GM21381 (cell line): ENCODE measurements at regions not wholly inside any gene's neighbourhood (a gene's known extent, or its start where the extent isn't known, plus 50 kb on each side); places are given as distances from the start of the nearest gene placed in this dataset.

Experiments used
- ATAC-seq: cut with Tn5 transposase; IDR thresholded peaks from one replicate; pipeline ENCODE4 v1.9.1; 2021; ENCODE audit warnings: mild to moderate bottlenecking, moderate library complexity; ENCODE audit not compliant: unreplicated experiment

- no peak for ATAC-seq
Measured at GRCh38 chr22:49179886-49180682, 647.6 kb downstream of the BRD1 start.

DNA sequence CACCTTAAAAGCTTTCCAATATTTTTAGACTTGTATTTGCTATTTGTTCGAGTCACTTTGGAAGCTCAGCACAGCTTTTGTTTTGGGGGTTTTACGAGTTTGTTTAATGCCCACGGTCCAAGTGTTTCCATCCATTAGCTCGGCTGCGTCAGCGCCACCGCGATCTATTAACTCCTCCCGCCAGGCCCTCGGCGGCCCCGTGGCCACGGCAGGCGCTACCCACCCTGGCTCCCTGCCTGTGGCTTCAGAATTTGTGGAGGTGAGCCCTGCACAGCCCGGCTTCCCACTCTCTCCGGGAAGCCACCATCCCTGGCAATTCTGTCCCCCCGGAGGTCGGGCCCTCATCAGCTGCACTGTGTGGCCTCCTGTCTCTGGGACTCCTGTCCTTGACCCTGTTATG lies 648.5 kb downstream of the BRD1 start:
- no peak for ATAC-seq

- no peak for ATAC-seq
Measured at GRCh38 chr22:49178246-49179005, 649.2 kb downstream of the BRD1 start.

DNA sequence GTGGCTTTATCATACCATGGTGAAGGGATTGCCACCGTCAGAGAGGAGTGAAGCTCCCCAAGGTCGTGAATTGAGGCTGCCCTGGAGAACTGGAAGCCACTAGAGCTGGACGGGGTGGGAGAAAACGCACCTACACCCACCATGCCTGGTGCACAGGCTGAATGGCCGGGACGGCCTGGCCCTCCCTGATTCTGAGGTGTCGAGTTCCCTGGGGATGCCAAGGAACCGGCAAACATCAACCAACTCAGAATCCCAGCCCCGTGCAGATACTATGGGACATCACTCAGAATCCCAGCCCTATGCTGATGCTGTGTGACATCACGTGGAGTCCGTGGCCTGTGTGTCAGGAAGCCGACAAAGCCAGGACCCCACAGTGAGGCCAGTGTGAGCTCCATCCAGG lies 650.0 kb downstream of the BRD1 start:
- ATAC-seq: no peak

- ATAC-seq: no peak
Measured at GRCh38 chr22:49176956-49177355, 650.7 kb downstream of the BRD1 start.

GRCh38 chr22:49170053-49170452 lies 657.6 kb downstream of the BRD1 start:
- ATAC-seq: no peak

DNA sequence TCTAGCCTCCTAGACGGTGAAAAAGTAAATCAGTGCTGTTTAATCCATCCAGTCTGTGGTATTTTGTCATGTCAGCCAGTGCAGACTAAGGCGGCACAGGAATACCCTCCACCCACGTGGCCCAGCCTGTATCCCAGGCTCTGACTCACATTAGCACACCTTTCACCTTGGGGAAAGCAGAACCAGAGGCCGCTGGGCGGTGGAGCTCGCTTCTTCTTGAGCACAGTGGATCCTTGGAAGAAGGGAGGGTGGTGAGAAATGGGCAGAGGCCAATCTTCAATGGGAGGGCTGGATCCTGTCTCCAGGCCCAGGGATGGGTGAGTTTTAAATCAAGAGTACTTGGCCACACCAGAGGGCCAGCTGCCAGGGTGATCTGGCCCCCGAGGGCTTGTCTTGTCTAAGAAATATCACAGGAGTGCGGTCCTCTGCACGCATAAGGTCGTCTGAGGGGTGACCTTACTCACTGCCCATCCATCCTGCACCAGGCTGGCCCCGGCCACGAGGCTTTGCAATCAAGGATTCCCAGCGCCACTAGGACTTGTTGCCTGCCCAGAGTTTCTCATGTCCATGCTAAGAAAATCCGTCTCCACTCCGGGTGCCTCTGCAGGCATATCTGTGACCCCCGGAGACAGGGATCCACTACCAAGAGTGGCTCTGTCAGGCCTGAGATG lies 658.5 kb downstream of the BRD1 start:
- ATAC-seq: no peak

DNA sequence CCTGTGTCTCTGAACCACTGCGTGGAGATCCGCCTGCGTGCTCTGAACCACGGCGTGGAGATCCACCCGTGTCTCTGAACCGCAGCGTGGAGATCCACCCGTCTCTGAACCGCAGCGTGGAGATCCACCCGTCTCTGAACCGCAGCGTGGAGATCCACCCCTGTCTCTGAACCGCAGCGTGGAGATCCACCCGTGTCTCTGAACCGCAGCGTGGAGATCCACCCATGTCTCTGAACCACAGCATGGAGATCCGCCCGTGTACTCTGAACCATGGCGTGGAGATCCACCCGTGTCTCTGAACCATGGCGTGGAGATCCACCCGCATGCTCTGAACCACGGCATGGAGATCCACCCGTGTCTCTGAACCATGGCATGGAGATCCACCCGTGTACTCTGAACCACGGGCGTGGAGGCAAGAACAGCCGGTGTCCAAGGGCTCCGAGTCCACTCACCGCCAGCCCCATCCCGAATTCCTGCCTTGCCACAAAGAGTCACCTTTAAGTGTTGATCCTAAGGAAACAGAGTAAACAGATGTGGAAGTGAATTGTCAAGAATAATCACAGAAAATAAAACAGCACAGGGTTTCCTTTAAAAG lies 659.4 kb downstream of the BRD1 start:
- ATAC-seq: no peak

DNA sequence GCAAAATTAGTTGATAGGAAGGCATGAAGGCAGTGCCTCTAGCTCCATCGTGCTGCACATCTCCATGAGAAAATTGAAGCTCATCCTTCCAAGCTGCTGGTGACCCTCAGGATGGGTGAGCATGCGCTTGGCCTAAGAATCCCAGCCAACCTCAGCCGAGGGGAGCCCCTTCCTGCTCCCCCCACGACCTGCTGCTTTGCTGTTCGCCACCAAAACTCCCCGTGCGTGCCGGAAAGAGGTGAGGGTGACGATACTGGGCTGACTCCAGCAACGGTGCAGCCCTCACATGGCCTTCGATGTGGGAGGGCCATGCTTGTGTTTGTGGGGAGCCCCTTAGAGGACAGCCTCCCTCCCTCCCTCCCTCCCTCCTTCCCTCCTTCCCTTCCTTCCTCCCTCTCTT lies 660.9 kb downstream of the BRD1 start:
- ATAC-seq: no peak

DNA sequence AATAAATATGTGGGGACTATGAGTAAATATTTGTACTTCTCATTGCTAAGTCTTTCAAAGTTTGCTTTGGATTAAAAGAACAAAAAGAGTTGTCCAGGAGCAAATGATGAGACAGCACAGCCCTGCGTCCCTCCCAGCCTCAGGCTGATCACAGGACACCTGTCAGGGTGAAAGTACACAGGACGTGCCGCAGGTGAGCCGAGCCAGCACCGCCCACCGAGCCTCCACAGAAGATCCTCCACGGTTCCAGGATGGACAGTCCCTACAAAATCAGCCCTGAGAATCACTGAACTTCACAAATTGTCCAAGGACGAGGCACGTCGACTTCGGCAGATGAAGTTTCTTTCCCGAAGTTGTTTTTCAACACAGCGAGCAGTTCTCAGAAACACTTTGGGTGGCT lies 661.5 kb downstream of the BRD1 start:
- no peak for ATAC-seq

DNA sequence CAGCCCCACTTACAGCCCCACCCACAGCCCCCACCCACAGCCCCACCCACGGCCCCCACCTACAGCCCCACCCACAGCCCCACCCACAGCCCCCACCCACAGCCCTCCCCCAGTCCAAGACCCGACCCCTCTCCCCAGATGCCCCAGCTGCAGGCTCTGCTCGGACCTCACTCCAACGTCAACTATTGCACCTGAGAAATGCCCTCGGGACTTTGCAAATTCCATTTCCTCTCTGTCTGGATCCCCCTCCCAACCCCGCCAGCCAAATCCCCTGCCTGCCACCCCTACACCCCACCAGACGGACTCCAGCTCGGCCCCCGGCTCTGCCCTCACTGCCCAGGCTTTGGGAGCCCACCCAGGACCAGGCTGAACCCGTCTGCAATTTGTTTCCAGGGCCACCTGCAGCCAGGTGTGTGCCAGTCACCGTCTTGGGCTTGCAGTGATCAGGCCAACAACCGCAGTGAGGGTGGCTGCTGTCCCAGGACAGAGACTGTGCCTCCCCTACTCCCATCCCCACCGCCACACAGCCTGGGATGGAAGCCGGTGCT lies 662.8 kb downstream of the BRD1 start:
- no peak for ATAC-seq

DNA sequence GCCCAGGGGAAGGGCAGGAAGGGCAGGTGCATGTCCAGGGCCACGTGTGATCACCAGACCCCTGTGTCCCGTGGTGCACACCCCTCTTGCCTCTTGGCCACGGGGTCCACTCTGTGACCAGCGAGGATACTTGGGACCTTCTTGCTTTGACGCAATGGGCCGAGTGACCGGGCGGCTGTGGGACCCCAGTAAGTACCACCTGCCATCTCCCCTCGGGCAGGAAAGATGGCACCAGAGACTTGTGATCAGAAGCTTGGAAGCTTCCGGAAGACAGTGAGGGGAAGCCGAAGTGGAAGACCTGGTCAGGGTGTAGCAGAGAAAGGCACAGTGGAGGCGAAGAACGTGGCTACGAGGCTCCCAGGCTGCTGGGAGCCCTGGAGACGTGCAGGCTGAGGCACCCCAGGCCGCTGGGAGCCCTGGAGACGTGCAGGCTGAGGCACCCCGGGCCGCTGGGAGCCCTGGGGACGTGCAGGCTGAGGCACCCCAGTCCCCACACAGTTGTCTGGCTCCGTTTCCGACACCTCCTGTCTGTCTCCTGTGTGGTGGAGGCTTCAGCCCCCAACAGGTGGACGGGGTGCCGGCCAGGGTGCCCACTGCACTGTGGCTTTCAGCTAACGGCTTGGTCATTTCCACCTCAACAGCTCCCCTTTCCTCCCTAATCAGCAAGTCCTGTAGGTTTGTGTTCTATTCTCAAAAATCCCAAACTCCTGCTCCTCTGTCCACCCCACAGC lies 663.5 kb downstream of the BRD1 start:
- no peak for ATAC-seq

DNA sequence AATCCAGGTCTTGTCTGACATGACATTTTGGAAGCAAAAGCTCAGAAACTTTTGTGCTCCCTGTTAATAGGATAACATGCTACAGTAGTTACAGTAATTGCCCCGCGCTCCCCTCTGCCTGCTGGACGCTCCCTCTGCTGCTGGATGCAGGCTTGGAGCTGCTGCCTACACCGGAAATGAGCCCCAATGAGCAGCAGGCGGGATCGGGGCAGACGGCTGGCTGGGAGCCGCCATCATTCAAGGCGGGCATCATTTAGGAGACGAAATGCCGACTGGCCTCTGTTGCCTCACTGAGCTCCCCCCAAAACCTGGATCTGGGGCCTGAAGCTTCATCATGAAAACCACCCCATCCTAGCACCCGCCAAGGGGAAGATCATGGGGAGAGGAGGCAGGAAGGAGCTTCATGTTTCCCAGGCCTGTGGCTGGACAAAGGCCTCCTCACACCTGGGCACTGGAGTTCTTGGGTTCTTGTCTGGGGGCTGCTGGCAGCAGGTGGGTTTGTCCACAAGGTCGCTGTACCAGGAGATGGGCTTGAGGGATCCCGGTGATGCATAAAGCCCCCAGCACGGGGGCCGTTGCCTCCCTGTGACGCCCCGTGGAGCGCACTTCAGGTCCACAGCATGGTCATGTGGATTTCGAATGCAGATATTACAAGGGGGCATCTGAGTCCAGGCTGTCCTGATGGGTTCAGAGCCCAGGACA lies 664.3 kb downstream of the BRD1 start:
- no peak for ATAC-seq

DNA sequence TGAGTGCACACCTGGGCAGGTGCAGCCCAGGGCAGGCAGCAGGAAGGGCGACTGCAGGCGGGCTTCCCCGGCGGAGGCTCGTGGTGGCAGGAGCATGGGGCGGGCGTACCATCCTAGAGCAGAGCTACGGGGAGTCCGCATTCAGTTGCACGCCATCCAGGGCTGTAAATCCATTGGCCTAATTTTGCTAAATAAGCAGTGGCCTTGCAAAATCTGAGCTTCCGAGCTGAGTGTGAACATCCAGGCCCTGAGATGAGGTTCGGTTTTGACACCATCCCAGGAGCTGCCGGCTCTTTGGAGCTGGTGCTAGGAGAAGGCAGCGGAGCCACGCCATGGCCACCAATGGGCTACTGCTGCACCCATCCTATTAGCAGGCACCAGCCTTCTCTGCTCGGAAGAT lies 664.8 kb downstream of the BRD1 start:
- ATAC-seq: no peak

GRCh38 chr22:49161002-49161850 lies 666.4 kb downstream of the BRD1 start:
- no peak for ATAC-seq

- no peak for ATAC-seq
Measured at GRCh38 chr22:49160261-49161001, 667.2 kb downstream of the BRD1 start.

GRCh38 chr22:49159711-49160110 lies 668.0 kb downstream of the BRD1 start:
- ATAC-seq: no peak
